ENCODE measurements at regions not wholly inside any gene's neighbourhood (a gene's known extent, or its start where the extent isn't known, plus 50 kb on each side); places are given as distances from the start of the nearest gene placed in this dataset.

DNA sequence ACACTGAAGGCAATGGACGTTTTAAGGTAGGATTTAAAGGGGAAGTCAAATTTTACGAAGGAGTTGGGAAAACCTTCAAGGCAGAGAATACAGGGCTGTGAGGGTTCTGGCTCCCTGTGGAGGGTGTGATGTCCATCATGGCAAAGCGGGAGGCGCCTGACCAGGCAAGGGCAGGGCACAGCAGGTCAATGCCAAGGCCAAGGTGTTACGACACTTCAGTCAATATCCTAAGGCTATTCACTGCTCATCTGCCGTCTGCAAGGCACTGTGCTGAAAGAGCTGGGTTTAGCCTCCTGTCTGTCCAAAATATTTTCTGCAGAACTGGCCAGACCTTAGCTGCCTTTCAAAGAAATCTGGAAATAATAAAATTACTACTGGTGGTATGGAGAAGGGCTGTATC, 297.9 kb upstream of the MGMT start:
- Histone ChIP-seq H3K79me2 (ENCODE audit: insufficient read depth, low read length) (no peaks in the 10 kb centered on the region), H3K27me3 (ENCODE audit: insufficient read depth, low read length) (no peaks in the 10 kb centered on the region), H3K27ac (ENCODE audit: low read depth, low read length) (no peak overlapping the region), H3K9me3 (ENCODE audit: control insufficient read depth in 1 of 2, insufficient read depth in 1 of 2, low read depth in 1 of 2, low read length in 2 of 2) (peaks cover 1 to 23% of the 10 kb centered on the region in 2 experiments; a peak in 3 of 4 replicates), H3K9ac (ENCODE audit: low read length) (no peak overlapping the region), H4K20me1 (ENCODE audit: insufficient read depth) (no peaks in the 10 kb centered on the region), H3K9me2 (ENCODE audit: insufficient read depth) (no peaks in the 10 kb centered on the region), H3K36me3 (ENCODE audit: control insufficient read depth in 1 of 2, insufficient read depth in 2 of 2, low read length in 2 of 2) (no peaks in the 10 kb centered on the region), H3K4me3 (replicated peaks in 1 of 2; ENCODE audit: low read depth in 1 of 2, low read length in 2 of 2) (no peak overlapping the region), H3K4me2 (ENCODE audit: low read length) (no peak overlapping the region), H3K4me1 (ENCODE audit: control insufficient read depth in 1 of 2, insufficient read depth in 2 of 2, low read length in 2 of 2) (no peaks in the 10 kb centered on the region), H2AFZ (ENCODE audit: low read depth, low read length, poor library complexity, severe bottlenecking) (no peak overlapping the region)
- BruUV-seq (replicated peaks): no TSS peak
- DNase-seq (ENCODE audit: low read depth, low spot score) (no peak), ATAC-seq (no peak)
- RAD21 ChIA-PET (ENCODE audit: low non-redundant PET in 1 of 2, low total read pairs in 2 of 2, uncharacterized antibody in 2 of 2, unreplicated experiment in 2 of 2): no interaction called here
- POLR2A ChIA-PET: no interaction called here
- CTCF ChIA-PET: no interaction called here
- intact Hi-C loops (cut with micrococcal nuclease): no loop called here
- TF ChIP-seq SIN3A (IDR thresholded peaks at IDR 0.05; ENCODE audit: low read depth) (no peak), EZH2 (IDR thresholded peaks at IDR 0.05) (no peak), CBX3 (IDR thresholded peaks at IDR 0.05; ENCODE audit: low read depth) (no peak), POLR2AphosphoS5 (IDR thresholded peaks at IDR 0.05; ENCODE audit: low read depth, low read length) (no peak), POLR2A (IDR thresholded peaks at IDR 0.05; ENCODE audit: borderline replicate concordance, extremely low read depth, insufficient read depth, insufficient read length) (no peak), YY1 (IDR thresholded peaks at IDR 0.05; ENCODE audit: extremely low read depth, insufficient replicate concordance, low read depth, low read length) (no peak), FOSL1 (IDR thresholded peaks at IDR 0.05; ENCODE audit: low read depth) (no peak), ATF3 (IDR thresholded peaks at IDR 0.05) (no peak)
- TF ChIP-seq, protein P1, sequence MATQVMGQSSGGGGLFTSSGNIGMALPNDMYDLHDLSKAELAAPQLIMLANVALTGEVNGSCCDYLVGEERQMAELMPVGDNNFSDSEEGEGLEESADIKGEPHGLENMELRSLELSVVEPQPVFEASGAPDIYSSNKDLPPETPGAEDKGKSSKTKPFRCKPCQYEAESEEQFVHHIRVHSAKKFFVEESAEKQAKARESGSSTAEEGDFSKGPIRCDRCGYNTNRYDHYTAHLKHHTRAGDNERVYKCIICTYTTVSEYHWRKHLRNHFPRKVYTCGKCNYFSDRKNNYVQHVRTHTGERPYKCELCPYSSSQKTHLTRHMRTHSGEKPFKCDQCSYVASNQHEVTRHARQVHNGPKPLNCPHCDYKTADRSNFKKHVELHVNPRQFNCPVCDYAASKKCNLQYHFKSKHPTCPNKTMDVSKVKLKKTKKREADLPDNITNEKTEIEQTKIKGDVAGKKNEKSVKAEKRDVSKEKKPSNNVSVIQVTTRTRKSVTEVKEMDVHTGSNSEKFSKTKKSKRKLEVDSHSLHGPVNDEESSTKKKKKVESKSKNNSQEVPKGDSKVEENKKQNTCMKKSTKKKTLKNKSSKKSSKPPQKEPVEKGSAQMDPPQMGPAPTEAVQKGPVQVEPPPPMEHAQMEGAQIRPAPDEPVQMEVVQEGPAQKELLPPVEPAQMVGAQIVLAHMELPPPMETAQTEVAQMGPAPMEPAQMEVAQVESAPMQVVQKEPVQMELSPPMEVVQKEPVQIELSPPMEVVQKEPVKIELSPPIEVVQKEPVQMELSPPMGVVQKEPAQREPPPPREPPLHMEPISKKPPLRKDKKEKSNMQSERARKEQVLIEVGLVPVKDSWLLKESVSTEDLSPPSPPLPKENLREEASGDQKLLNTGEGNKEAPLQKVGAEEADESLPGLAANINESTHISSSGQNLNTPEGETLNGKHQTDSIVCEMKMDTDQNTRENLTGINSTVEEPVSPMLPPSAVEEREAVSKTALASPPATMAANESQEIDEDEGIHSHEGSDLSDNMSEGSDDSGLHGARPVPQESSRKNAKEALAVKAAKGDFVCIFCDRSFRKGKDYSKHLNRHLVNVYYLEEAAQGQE (IDR thresholded peaks at IDR 0.05; ENCODE audit: low read depth): no peak
